ENCODE measurements at regions not wholly inside any gene's neighbourhood (a gene's known extent, or its start where the extent isn't known, plus 50 kb on each side); places are given as distances from the start of the nearest gene placed in this dataset.

GRCh38 chr10:52923520-52923919 lies 150.9 kb upstream of the MBL2 start:
- RAD21 ChIA-PET (ENCODE audit: low non-redundant PET in 1 of 2, low total read pairs in 2 of 2, uncharacterized antibody in 2 of 2, unreplicated experiment in 2 of 2), result no interaction called here
- ATAC-seq (no peak), DNase-seq (ENCODE audit: low read depth, low spot score) (no peak)
- CTCF ChIA-PET, result no interaction called here
- Histone ChIP-seq H3K4me1 (ENCODE audit: control insufficient read depth in 1 of 2, insufficient read depth in 2 of 2, low read length in 2 of 2) (no peaks in the 10 kb centered on the region), H3K4me2 (ENCODE audit: low read length) (no peak overlapping the region), H3K9me3 (ENCODE audit: control insufficient read depth in 1 of 2, insufficient read depth in 1 of 2, low read depth in 1 of 2, low read length in 2 of 2) (peaks cover 0 to 9% of the 10 kb centered on the region in 2 experiments; a peak in 1 of 4 replicates), H3K36me3 (ENCODE audit: control insufficient read depth in 1 of 2, insufficient read depth in 2 of 2, low read length in 2 of 2) (no peaks in the 10 kb centered on the region), H3K9me2 (ENCODE audit: insufficient read depth) (no peaks in the 10 kb centered on the region), H4K20me1 (ENCODE audit: insufficient read depth) (no peaks in the 10 kb centered on the region), H3K27ac (ENCODE audit: low read depth, low read length) (no peak overlapping the region), H3K27me3 (ENCODE audit: insufficient read depth, low read length) (no peaks in the 10 kb centered on the region), H2AFZ (ENCODE audit: low read depth, low read length, poor library complexity, severe bottlenecking) (no peak overlapping the region), H3K79me2 (ENCODE audit: insufficient read depth, low read length) (no peaks in the 10 kb centered on the region), H3K4me3 (replicated peaks in 1 of 2; ENCODE audit: low read depth in 1 of 2, low read length in 2 of 2) (no peak overlapping the region), H3K9ac (ENCODE audit: low read length) (no peak overlapping the region)
- POLR2A ChIA-PET, result no interaction called here
- TF ChIP-seq RAD21 (IDR thresholded peaks at IDR 0.05; ENCODE audit: low read depth) (no peak), SRF (IDR thresholded peaks at IDR 0.05; ENCODE audit: low read depth) (no peak), FOSL1 (IDR thresholded peaks at IDR 0.05; ENCODE audit: low read depth) (no peak), JUND (IDR thresholded peaks at IDR 0.05) (no peak), ZFX (IDR thresholded peaks at IDR 0.05) (no peak), CTCF (IDR thresholded peaks at IDR 0.05 in 2 of 3, conservative IDR thresholded peaks at IDR 0.05 in 1 of 3; ENCODE audit: borderline replicate concordance in 1 of 3, insufficient read depth in 1 of 3, low read depth in 2 of 3, low read length in 2 of 3) (no peak), POLR2A (IDR thresholded peaks at IDR 0.05; ENCODE audit: borderline replicate concordance, extremely low read depth, insufficient read depth, insufficient read length) (no peak), YY1 (IDR thresholded peaks at IDR 0.05; ENCODE audit: extremely low read depth, insufficient replicate concordance, low read depth, low read length) (no peak), EZH2 (IDR thresholded peaks at IDR 0.05) (no peak), TCF7L2 (IDR thresholded peaks at IDR 0.05; ENCODE audit: borderline replicate concordance, extremely low read depth, insufficient read depth, insufficient read length) (no peak), SP1 (IDR thresholded peaks at IDR 0.05; ENCODE audit: low read depth) (no peak), EGR1 (IDR thresholded peaks at IDR 0.05; ENCODE audit: low read depth) (no peak), EZH2phosphoT487 (IDR thresholded peaks at IDR 0.05; ENCODE audit: borderline replicate concordance) (no peak), MAX (IDR thresholded peaks at IDR 0.05) (no peak), REST (IDR thresholded peaks at IDR 0.05; ENCODE audit: low read depth) (no peak), ZNF274 (IDR thresholded peaks at IDR 0.05; ENCODE audit: low read depth, low read length) (no peak), CBX3 (IDR thresholded peaks at IDR 0.05; ENCODE audit: low read depth) (no peak), ELF1 (IDR thresholded peaks at IDR 0.05; ENCODE audit: borderline replicate concordance, low read depth) (no peak), ATF3 (IDR thresholded peaks at IDR 0.05) (no peak)
- intact Hi-C loops (cut with micrococcal nuclease), result no loop called here
- no TSS peak for BruUV-seq (replicated peaks)
